ENCODE measurements at regions not wholly inside any gene's neighbourhood (a gene's known extent, or its start where the extent isn't known, plus 50 kb on each side); places are given as distances from the start of the nearest gene placed in this dataset.

DNA sequence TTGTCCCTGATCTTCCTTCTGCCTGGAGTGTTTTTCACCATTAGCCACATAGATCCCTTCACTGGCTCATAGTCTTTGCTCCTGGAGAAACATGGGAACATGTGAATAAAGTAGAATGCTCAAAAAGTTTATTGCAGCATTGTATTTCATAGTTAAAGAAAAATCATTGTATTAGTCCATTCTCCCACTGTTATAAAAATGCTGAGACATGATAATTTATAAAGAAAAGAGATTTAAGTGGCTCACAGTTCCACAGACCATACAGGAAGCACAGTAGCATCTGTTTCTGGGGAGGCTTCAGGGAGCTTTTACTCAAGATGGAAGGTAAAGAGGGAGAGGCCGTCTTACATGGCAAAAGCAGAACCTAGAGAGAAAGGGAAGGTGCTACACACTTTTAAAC, 238.3 kb upstream of the OR4E1 start (continued):
- TF ChIP-seq HSF1 (IDR thresholded peaks at IDR 0.05; ENCODE audit: low read depth, low read length): no peak
- TF ChIP-seq ZNF384 (IDR thresholded peaks at IDR 0.05; ENCODE audit: borderline replicate concordance, low read depth, low read length): no peak
- TF ChIP-seq, protein P1, sequence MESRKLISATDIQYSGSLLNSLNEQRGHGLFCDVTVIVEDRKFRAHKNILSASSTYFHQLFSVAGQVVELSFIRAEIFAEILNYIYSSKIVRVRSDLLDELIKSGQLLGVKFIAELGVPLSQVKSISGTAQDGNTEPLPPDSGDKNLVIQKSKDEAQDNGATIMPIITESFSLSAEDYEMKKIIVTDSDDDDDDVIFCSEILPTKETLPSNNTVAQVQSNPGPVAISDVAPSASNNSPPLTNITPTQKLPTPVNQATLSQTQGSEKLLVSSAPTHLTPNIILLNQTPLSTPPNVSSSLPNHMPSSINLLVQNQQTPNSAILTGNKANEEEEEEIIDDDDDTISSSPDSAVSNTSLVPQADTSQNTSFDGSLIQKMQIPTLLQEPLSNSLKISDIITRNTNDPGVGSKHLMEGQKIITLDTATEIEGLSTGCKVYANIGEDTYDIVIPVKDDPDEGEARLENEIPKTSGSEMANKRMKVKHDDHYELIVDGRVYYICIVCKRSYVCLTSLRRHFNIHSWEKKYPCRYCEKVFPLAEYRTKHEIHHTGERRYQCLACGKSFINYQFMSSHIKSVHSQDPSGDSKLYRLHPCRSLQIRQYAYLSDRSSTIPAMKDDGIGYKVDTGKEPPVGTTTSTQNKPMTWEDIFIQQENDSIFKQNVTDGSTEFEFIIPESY (IDR thresholded peaks at IDR 0.05): no peak
- no peak for TF ChIP-seq CBX3 (IDR thresholded peaks at IDR 0.05; ENCODE audit: borderline replicate concordance, low read depth)
- TF ChIP-seq BACH1 (IDR thresholded peaks at IDR 0.05; ENCODE audit: borderline replicate concordance): no peak

DNA sequence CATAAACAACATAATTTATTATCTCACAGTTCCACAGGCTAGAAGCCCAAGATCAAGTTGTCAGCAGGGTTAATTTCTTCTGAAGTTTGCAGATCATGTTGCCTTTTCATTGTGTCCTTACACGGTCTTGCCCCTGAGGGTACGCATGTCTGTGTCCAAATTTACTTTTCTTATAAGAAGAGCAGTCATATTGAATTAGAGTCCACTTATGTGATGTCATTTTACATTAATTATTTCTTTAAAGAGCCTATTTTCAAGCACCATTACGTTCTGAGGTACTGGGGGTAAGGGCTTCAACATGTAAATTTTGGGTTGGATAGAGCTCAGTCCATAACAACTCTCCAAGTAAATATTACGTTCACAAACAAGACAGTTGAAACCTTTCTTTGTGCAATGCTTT, 236.6 kb upstream of the OR4E1 start:
- no peaks in the 10 kb centered on the region for H3K4me1 ChIP-seq (ENCODE audit: control insufficient read depth, insufficient read depth, low read length)
- in situ Hi-C loops (cut with MboI) (no loop called here), intact Hi-C loops (cut with micrococcal nuclease; ENCODE audit: unreplicated experiment) (no loop called here)
- RAD21 ChIA-PET (ENCODE audit: unreplicated experiment): no interaction called here
- no peak for ATAC-seq
- no peak overlapping the region for H3K9ac ChIP-seq (ENCODE audit: control insufficient read depth, insufficient read depth, low read length)
- no peak overlapping the region for H3K27ac ChIP-seq (ENCODE audit: control insufficient read depth, insufficient read depth)
- SMC1A ChIA-PET (ENCODE audit: uncharacterized antibody, unreplicated experiment): no interaction called here
- CTCF ChIA-PET: interaction anchor here (1.0 to 1.7 kb wide), 3 partner anchors 9 to 10 kb away, joined by 3 to 4 read pairs (median 4); no protein-coding TSS in a partner anchor
- POLR2A ChIA-PET: no interaction called here
- no peak overlapping the region for H3K4me3 ChIP-seq
- no peaks in the 10 kb centered on the region for H3K27me3 ChIP-seq (replicated peaks in 1 of 2; ENCODE audit: control insufficient read depth in 2 of 2, insufficient read depth in 2 of 2, low read length in 1 of 2)
- no peak overlapping the region for H2AFZ ChIP-seq (ENCODE audit: control insufficient read depth, low read depth, low read length)
- WGBS (ENCODE audit: insufficient coverage, insufficient replicate concordance, low lambda C conversion rate, missing lambda C conversion rate): 24% methylated on average over 4 of the region's 4 CpGs
- no peaks in the 10 kb centered on the region for H3K36me3 ChIP-seq (ENCODE audit: control insufficient read depth in 2 of 2, insufficient read depth in 2 of 2, low read length in 1 of 2)
- H3K9me3 ChIP-seq (replicated peaks; ENCODE audit: control insufficient read depth, insufficient read depth, low read length): no peaks in the 10 kb centered on the region
- no peak overlapping the region for H3K4me2 ChIP-seq (ENCODE audit: control insufficient read depth, insufficient read depth)
- DNase-seq (ENCODE audit: low read depth, low spot score): no peak
- BruUV-seq (replicated peaks): no TSS peak
- H4K20me1 ChIP-seq (ENCODE audit: control insufficient read depth, insufficient read depth): no peaks in the 10 kb centered on the region
- no peaks in the 10 kb centered on the region for H3K79me2 ChIP-seq (ENCODE audit: control insufficient read depth, insufficient read depth, low read length)
- FAIRE-seq: no peak
- TF ChIP-seq CHD2 (IDR thresholded peaks at IDR 0.05; ENCODE audit: borderline replicate concordance, low read depth, low read length) (no peak), SMC3 (IDR thresholded peaks at IDR 0.05; ENCODE audit: borderline replicate concordance, low read length) (no peak), ZNF24 (IDR thresholded peaks at IDR 0.05) (no peak), POLR2A (IDR thresholded peaks at IDR 0.05; ENCODE audit: low read depth, low read length) (no peak), SMAD1 (IDR thresholded peaks at IDR 0.05; ENCODE audit: low read depth, partially characterized antibody) (no peak), MAX (IDR thresholded peaks at IDR 0.05; ENCODE audit: low read depth, low read length) (no peak), CBX5 (IDR thresholded peaks at IDR 0.05; ENCODE audit: low read depth) (no peak)
- TF ChIP-seq, protein P2, sequence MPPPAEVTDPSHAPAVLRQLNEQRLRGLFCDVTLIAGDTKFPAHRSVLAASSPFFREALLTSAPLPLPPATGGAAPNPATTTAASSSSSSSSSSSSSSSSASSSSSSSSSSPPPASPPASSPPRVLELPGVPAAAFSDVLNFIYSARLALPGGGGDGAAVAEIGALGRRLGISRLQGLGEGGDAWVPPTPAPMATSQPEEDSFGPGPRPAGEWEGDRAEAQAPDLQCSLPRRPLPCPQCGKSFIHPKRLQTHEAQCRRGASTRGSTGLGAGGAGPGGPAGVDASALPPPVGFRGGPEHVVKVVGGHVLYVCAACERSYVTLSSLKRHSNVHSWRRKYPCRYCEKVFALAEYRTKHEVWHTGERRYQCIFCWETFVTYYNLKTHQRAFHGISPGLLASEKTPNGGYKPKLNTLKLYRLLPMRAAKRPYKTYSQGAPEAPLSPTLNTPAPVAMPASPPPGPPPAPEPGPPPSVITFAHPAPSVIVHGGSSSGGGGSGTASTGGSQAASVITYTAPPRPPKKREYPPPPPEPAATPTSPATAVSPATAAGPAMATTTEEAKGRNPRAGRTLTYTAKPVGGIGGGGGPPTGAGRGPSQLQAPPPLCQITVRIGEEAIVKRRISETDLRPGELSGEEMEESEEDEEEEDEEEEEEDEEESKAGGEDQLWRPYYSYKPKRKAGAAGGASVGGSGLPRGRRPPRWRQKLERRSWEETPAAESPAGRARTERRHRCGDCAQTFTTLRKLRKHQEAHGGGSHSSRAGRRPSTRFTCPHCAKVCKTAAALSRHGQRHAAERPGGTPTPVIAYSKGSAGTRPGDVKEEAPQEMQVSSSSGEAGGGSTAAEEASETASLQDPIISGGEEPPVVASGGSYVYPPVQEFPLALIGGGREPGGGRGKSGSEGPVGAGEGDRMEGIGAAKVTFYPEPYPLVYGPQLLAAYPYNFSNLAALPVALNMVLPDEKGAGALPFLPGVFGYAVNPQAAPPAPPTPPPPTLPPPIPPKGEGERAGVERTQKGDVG (CRISPR knock-in tag; IDR thresholded peaks at IDR 0.05): no peak
- TF ChIP-seq, protein P3, sequence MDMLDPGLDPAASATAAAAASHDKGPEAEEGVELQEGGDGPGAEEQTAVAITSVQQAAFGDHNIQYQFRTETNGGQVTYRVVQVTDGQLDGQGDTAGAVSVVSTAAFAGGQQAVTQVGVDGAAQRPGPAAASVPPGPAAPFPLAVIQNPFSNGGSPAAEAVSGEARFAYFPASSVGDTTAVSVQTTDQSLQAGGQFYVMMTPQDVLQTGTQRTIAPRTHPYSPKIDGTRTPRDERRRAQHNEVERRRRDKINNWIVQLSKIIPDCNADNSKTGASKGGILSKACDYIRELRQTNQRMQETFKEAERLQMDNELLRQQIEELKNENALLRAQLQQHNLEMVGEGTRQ (IDR thresholded peaks at IDR 0.05; ENCODE audit: borderline replicate concordance, low read depth, low read length): no peak
- TF ChIP-seq, protein P4, sequence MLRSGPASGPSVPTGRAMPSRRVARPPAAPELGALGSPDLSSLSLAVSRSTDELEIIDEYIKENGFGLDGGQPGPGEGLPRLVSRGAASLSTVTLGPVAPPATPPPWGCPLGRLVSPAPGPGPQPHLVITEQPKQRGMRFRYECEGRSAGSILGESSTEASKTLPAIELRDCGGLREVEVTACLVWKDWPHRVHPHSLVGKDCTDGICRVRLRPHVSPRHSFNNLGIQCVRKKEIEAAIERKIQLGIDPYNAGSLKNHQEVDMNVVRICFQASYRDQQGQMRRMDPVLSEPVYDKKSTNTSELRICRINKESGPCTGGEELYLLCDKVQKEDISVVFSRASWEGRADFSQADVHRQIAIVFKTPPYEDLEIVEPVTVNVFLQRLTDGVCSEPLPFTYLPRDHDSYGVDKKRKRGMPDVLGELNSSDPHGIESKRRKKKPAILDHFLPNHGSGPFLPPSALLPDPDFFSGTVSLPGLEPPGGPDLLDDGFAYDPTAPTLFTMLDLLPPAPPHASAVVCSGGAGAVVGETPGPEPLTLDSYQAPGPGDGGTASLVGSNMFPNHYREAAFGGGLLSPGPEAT (IDR thresholded peaks at IDR 0.05; ENCODE audit: low read depth): no peak
